ENCODE measurements at regions not wholly inside any gene's neighbourhood (a gene's known extent, or its start where the extent isn't known, plus 50 kb on each side); places are given as distances from the start of the nearest gene placed in this dataset.

DNA sequence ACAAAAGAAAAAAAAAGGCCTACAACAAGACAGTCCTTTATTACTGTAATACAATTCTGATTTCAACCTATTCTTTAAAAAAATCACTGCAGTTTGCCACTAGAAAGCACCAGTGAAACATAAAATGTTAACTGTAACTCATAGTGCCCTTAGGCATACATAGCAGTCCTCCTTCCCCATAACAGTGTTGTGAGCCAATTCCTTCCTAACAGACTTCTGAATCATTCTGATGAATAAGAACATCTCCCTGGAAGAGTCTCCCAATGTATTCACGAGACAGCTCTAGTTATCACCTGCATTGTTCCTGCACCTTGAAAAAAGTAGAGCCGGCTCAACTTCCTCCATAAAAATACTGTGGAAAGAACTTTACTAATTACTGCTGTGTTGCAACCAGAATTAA is 213.6 kb upstream of the FSCB start:
- intact Hi-C loops (cut with micrococcal nuclease), result no loop called here

DNA sequence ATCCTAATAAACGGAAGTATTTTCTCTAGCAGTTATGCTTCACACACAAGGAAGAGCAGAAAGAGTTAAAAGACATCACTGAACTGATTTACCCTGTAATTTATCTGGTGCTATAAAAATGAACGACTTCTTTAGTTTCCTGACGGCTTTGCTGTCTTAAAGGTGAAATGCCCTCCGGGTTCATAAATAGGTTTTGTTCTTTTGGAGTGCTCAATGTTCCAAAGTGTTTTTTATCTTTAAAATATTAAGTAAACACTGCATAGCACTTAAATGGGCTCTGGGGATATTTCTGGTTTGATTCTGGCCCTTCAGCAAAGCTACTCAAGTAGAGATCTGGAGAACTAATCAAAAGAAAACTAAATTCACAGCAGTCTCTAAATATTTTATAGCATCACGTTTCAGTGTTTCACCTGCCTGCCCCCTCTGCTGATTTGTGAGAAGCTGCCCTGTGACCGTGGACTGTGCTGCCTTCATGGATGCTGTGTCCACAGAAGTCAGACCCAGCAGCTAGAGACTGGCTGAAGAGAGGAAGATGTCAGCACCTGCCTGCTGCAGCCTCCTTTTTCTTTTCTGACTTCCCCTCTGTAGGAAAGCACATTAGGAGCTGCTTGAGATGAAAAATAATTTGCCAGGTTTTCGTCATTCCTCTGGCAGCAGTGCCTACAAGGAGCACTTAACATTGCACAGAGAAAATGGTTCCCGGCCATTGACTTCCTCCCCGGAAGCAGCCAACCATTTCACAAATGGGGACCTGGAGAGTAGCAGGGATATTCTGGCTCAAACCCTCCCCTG is 205.1 kb upstream of the FSCB start:
- intact Hi-C loops (cut with micrococcal nuclease), result no loop called here

GRCh38 chr14:44701563-44702263 is 194.6 kb upstream of the FSCB start:
- intact Hi-C loops (cut with micrococcal nuclease), result no loop called here

- intact Hi-C loops (cut with micrococcal nuclease), result no loop called here
Observed at GRCh38 chr14:44700694-44701093, 193.6 kb upstream of the FSCB start.

DNA sequence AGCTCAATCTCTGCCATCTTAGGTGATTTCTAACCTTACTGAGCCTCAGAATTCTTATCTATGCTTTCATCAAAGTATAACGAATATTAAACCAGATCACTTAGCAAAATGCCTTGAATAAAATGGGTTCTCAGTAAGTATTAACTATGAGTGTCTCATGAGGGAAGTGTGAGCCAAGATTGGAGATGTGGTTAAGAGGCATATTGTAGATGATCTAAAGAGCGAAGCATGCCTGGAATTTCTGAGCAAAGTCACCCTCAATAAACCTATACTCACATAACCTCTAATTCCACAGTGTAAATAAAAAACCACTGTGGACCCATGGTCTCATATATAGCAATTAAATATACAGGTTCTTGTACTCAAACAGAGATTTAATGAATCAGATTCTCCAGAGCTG is 193.1 kb upstream of the FSCB start:
- intact Hi-C loops (cut with micrococcal nuclease), result no loop called here

DNA sequence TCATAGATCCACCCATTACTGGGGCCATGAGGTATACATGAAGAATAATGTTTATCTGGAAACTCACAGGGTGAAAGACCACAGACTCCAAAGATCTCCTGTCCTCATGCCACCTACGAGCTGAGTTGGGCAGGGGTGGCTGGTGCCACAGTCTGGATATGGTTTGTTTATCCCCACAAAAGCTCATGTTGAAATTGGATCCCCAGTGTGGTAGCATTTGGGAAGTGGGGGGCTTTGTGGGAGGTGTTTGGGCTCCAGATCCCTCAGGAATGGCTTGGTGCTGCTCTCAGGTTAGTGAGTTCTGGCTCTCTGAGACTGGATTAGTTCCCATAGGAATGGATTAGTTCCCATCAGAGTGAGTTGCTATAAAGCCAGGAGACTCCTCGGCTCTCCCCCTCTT is 192.3 kb upstream of the FSCB start:
- intact Hi-C loops (cut with micrococcal nuclease), result no loop called here

- intact Hi-C loops (cut with micrococcal nuclease), result no loop called here
Observed at GRCh38 chr14:44669496-44669895, 162.4 kb upstream of the FSCB start.

- intact Hi-C loops (cut with micrococcal nuclease), result no loop called here
Observed at GRCh38 chr14:44663136-44663535, 156.1 kb upstream of the FSCB start.

- intact Hi-C loops (cut with micrococcal nuclease), result no loop called here
Observed at GRCh38 chr14:44662250-44662891, 155.3 kb upstream of the FSCB start.

DNA sequence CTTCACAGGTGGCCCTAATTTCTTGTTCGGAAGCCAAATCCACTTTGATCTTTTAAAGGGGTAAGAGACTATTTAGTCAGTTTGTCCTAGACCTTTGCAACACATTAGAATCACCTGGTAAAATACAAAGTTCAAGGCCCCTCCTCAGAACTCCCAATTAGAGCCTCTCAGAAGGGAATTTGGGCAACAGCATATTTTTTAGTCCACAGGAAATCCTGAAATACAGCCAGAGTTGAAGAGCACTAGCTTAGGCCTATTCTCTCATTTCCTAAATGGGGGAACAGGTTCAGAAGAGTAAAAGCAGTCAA is 151.3 kb upstream of the FSCB start:
- intact Hi-C loops (cut with micrococcal nuclease), result no loop called here

DNA sequence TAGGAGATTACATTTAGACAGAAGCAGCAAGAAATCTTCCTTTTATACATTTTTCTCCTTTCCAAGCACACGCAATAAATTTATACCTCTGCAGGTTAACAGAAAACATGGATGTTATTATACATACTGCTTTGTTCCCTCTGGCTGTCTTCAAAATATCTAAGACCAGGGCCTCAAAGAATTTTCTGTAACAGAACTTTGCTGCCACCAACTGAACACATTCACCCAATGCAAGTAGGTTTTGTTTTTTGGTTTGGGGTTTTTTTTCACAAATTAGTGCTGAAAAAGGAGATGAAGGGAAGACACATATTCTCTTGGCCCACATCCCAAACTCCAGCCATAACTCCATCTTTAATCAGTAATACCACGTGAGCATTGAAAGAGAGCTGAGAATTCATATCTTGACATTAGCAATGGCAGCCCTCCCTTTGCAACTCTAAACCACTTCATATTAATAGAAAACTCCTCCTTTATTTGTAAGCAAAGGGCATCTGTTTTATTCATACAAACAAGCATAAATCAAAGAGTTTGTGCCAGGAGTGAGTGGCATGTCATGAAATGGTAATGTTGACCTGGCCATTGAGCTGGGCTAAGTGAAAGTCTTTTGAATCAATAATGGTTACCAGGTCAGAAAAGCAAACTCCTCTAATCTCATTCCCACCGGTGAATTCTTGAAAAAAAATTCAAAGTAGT is 150.8 kb upstream of the FSCB start:
- intact Hi-C loops (cut with micrococcal nuclease), result no loop called here

- intact Hi-C loops (cut with micrococcal nuclease), result no loop called here
Observed at GRCh38 chr14:44657203-44657602, 150.1 kb upstream of the FSCB start.

DNA sequence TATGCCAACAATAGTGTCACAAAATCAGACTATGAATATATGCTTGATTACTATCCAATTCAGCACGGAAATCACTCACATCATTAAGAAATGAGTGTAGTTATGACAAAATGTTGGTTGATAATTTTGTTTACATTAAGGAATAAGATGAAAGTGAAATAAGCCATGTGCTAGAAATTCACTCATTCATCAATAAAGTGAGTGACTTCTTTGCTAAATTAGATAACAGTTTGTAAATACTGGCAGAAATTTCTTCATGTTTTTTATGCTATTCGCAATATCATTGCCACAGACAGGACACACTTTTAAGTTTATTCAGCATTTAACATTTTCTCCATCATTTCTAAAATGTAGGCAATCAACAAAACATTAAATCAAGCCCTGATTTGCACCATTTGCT is 147.5 kb upstream of the FSCB start:
- intact Hi-C loops (cut with micrococcal nuclease), result no loop called here

DNA sequence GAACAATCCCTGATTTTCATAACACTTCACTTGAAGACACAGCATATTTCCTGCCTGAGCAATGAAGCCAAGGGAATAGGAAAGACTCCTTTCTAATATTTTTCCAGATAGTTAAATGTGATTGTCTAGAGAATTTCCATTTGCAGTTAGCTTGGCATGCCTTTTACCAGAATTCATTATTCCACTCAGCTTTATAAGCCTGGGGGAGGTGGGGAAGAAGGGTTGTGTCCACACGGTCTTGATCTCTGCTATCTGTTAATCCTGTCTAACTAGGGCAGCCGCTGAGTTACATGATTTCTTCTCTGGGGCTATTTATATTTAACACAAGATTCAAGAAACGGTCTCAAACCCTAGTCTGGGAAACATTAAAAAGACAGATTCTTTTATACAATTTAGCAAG is 146.6 kb upstream of the FSCB start:
- intact Hi-C loops (cut with micrococcal nuclease), result no loop called here

- intact Hi-C loops (cut with micrococcal nuclease), result no loop called here
Observed at GRCh38 chr14:44652640-44653039, 145.6 kb upstream of the FSCB start.

DNA sequence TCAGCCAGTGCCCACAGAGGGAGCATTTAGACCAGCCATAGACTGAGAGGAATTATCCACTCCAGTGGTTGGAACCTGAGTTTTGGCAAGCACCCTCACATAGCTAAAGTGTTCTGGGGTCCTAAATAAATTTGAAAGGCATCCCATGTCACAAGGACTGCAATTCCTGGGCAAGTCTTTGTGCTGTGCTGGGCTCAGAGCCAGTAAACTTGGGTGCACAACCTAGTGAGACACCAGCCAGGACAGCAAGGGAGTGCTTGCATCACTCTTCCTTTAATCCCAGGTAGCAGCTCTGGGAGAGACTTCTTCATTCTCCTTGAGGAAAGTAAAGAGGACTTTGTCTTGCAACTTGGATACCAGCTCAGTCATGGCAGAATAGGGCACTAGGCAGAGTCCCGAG is 142.0 kb upstream of the FSCB start:
- intact Hi-C loops (cut with micrococcal nuclease), result no loop called here

- intact Hi-C loops (cut with micrococcal nuclease), result no loop called here
Observed at GRCh38 chr14:44640416-44640815, 133.3 kb upstream of the FSCB start.

DNA sequence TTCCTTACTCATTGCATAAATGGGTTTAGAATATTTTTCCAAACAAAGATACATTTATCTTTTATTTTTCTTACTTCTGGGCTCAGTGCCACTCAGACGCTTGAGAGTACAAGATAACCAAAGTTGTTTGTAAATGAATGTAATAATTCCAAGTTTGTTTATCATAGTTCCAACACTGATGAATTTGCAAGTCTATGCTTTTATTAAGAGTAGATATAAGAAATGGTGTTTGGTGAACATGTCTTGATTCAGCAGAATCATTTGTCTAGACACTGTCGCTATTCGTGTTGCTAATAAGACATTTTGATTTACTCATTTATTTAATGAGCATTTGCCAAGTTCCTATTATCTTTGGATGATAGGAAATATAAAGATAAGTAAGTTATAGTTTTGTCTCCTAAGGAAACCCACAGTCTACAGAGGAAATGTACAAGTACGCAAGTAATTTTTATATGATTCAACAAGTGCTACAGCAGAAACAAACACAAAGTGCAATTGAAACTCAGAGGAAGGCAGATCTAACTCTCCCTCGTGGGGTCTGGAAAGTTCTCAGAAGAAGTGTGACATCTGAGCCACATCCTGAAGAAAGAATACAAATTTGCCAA is 132.8 kb upstream of the FSCB start:
- intact Hi-C loops (cut with micrococcal nuclease), result no loop called here

GRCh38 chr14:44634692-44635091 is 127.6 kb upstream of the FSCB start:
- intact Hi-C loops (cut with micrococcal nuclease), result no loop called here

- intact Hi-C loops (cut with micrococcal nuclease), result no loop called here
Observed at GRCh38 chr14:44626423-44626822, 119.3 kb upstream of the FSCB start.

GRCh38 chr14:44625098-44625497 is 118.0 kb upstream of the FSCB start:
- intact Hi-C loops (cut with micrococcal nuclease), result no loop called here
